ENCODE measurements at regions not wholly inside any gene's neighbourhood (a gene's known extent, or its start where the extent isn't known, plus 50 kb on each side); places are given as distances from the start of the nearest gene placed in this dataset.

DNA sequence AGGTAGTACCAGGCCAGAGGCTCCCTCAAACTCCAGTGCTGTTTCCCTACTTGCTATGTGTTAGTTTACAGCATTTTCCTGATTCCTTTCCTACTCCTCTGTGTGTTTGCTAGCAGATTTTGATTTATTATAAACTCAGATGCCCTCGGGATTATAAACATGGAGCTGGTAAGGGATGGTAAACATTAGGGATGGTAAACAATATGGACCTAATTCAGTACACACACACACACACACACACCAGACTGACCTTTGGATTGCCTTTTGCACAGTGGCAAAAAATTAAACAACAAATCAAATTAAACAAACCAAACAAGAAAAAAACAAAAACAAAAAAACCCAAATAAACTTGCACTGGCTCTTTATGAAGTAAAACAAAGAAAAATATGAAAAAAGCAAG is 55.4 kb upstream of the ACVR1 start:
- TF ChIP-seq CTCF (IDR thresholded peaks at IDR 0.05) (no peak), POLR2A (IDR thresholded peaks at IDR 0.05) (no peak)
